GM19438 (cell line): ENCODE measurements at regions not wholly inside any gene's neighbourhood (a gene's known extent, or its start where the extent isn't known, plus 50 kb on each side); places are given as distances from the start of the nearest gene placed in this dataset.
"Not testable (repeated sequence)": the region's sequence is repeated elsewhere in the genome, so short reads cannot be mapped to it uniquely, and the experiment has no call there.

Experiments
- ATAC-seq: cut with Tn5 transposase; IDR thresholded peaks from one replicate; pipeline ENCODE4 v1.9.1; 2021; ENCODE audit warnings: low read depth; ENCODE audit not compliant: unreplicated experiment

DNA sequence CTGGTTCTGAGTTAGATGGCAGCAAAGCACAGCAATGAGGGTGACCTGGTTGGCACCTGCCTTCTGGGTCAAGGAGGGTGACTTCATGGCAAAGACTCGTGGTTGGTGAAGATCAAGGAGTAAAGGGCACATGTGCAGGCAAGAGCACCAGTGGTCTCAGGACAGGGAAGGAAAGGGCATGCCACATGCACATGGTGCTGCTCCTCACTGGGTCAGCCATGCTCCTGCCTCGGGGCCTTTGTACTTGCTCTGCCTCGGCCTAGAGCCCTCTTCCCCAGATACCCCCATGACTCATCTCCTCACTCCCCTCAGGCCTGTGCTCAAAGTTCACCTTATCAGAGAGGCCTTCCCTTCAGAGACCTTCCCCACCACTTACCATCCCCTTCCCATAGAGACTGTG is 106.7 kb upstream of the KDM7A start:
- no peak for ATAC-seq

DNA sequence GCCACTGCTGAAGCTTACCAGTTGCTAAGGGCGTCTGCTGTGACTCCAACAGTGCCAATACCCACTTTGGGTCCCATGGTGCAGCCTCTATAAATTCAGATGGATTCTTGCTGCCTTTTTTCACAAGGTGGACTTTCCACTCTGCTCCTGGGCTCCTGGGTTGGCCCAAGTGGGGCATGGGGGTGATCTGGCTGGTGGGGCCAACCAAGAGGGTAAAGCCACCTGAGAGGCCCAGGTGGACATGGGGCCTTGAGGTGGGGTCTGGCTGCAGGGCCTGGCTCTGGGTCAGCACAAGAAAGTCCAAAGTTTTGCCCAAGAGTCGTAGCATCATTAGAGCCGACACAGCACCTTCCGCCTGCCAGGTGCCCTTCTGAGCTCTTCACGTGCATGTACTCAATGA is 105.2 kb upstream of the KDM7A start:
- ATAC-seq = no peak

DNA sequence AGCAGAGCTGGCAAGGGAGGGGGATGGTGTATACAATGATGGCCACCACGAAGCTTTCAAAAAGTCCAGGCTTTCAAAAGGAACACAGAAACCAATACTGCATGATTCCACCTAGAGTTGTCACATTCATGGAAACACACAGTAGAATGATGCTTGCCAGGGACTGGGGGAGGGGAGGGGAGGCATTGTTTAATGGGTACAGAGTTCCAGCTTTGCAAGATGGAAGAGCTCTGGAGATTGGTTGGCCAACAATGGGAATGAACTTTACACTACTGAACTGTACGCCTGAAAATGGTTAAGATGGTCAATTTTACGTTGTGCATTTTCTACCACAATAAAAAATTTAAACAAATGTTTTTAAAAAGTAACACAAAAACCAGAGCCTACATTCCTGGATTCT is 104.5 kb upstream of the KDM7A start:
- no peak for ATAC-seq

DNA sequence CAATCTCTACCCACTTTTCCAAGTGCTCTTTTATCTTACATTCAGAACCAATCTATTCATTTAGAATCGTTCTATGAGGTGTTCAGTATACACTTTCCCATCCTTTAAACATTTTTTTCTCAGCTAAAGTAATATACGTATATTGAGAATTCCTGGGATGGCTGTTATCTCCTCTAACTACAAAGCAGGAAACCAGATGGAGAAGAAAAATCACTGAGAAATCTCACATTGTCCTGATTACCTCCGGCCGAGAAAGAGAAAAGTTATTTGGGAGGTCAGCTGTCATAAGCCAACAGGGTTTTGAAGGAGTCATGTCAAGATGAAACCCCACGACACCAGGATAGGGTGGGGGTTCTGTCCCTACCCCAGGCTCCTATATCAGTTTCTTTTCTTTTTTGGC is 99.2 kb upstream of the KDM7A start:
- ATAC-seq = no peak

DNA sequence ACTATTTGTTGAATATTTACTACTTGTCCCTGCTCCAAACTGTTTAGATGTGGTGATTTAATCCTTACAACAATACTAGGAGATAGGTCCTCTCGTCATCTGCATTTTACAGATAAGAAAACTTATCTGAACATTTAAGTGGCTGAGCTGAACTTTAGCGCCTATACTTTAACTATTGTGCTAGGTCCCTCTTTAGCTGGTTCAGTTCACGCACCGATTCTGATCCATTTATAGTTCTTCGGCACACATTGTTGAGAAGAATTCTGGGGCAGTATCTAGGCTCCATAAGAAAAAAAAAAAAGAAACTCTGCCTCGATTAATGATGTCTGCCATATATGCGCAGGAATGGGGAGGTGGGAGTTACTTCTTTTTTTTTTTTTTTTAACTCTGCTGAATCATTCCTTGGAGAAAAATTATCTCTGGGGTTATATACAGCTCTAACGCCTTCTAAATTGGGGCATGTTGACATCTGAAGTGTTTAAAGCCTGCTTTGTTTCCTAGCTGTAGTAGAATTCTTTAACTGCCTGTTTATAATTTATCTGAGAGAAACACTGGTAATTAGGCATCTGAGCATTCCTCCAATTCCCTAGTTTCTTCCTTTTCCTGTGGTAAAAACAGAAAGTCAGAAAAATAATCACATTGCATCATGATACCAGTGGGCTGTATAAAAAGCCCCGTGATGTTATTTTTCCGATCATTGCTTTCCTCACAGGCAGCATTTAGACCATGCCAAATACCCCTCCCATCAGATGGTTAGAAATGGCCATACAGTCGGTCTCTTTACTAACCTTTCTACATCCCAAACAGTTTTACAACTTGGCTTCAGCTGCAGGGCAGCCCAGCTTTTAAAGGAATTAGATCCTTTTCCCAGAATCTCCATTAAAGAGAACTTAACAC is 98.5 kb upstream of the KDM7A start:
- no peak for ATAC-seq

DNA sequence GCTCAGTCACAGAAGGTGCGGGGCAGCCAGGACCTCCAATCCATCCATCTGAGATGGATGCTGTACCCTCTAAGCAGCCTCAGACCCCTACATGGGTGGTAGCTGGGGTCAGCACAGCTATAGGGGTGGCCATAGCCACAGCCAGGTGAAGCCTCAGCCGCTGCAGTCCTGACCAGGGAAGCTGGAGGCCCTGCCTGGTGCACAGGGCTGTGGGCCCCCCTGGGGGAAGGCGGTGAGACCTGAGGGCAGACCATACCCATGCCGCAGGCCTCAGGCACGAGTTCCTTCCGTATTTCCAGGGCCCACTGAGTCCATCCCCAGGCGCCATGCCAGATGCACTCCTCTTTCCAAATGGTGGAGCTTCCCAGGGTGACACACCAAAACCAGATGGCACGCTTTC is 96.6 kb upstream of the KDM7A start:
- no peak for ATAC-seq

DNA sequence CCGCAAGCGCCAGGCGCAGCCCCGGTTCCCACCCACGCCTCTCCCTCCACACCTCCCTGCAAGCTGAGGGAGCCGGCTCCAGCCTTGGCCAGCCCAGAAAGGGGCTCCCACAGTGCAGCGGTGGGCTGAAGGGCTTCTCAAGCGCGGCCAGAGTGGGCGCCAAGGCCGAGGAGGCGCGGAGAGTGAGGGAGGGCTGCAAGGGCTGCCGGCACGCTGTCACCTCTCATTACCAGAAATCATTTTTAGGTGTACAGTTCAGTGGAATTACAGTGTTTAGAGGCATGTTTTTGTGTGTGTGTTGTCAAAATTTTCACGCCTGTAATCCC is 94.8 kb upstream of the KDM7A start:
- ATAC-seq = not testable (repeated sequence)

DNA sequence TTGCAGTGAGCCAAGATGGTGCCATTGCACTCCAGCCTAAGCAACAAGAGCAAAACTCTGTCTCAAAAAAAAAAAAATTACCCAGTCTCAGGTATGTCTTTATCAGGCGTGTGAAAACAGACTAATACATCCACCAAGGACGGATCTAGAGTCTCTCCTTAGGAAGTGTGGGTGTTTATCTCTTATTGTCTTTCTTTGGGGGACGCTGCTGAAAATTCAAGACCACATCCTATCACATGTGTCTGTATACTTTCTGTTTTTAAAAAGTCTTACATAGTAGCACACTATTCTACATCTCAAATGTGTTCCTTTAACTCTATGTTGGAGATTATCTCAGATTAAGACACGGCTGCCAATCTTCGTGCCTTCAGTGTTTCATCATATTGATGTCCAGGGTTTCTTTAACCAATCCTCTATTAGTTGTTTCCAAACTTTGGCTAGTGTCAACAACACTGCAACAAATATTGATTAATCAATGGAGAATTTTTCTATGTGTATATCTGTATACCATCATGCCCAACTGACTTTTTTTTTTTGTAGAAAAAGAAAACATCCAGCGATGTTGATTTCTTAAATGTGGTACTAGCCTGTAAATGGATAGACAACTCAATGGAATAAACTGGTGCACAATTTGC is 92.3 kb upstream of the KDM7A start:
- ATAC-seq = no peak

DNA sequence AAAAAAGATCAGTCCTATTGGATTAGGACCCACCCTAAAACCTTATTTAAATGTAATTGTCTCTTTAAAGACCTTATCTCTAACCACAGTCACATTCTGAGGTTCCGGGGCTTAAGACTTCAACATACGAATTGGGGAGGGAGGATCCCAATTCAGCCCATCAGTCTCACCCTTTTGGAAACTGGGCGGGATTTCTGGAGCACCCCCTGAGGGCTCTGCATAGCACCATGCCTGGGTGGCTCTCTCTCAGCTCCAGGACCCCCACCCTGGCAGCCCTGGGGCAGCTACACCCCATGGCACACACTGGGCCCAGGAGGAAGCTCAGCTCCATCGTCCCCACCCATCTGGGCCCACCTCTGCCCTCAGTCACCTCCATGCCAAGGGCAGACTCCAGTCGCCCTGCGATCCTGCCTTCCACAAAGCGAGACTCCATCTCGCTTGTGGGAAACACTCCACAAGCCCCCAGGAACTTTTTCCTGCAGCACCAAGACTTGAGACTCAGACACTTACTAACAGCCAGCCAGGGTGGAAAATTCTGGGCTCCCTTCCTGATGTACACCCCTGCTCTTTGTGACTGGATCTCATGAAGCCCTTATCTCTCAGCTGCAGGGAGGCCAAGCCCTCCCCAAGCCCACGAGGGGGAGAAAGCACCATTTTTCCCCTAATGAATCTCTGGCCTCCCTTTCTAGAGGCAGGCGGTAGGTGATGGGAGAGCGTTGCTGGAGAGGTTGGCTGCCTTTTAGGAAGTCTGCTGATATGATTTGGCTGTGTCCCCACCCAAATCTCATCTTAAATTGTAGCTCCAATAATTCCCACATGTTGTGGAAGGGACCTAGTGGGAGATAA is 90.8 kb upstream of the KDM7A start:
- ATAC-seq = no peak

DNA sequence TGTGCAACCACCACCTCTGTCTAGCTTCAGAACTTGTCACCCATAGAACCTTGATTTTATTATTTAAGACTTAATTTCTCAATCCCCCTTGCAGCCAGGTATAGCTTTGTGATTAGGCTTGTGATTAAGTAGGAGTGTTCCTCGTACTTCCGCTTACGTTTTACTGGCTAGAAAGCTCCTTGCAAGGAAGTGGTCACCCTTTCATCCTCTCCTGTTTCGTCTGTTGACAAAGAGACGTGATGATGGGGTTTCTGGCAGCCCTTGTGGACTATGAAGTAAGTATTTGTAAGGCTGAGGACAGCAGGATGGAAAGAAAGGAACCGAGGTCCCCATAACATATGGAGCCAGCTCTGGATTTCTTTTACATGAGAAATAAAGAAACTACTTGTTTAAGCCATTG is 86.5 kb upstream of the KDM7A start:
- ATAC-seq = no peak

DNA sequence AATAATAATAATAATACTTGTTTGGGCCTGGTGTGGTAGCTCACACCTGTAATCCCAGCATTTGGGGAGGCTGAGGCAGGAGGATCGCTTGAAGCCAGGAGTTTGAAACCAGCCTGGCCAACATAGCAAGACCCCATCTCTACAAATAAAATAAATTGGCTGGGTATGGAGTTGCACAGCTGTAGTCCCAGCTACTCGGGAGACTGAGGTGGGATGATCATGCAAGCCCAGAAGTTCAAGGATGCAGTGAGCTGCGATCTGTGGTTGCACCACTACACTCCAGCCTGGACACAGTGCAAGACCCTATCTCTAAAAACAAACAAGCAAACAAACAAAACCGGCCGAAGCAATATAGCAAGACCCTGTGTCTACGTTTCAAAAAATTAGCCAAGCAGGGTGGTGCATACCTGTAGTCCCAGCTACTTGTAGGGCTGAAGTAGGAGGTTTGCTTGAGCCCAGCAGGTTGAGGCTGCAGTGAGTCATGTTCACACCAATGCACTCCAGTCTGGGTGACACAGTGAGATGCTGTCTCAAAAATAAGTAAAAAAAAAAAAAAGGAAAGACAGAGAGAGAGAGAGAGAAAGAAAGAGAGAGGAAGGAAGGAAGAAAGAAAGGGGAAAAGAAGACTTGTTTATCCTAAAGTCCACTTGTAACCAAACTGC is 85.6 kb upstream of the KDM7A start:
- no peak for ATAC-seq

DNA sequence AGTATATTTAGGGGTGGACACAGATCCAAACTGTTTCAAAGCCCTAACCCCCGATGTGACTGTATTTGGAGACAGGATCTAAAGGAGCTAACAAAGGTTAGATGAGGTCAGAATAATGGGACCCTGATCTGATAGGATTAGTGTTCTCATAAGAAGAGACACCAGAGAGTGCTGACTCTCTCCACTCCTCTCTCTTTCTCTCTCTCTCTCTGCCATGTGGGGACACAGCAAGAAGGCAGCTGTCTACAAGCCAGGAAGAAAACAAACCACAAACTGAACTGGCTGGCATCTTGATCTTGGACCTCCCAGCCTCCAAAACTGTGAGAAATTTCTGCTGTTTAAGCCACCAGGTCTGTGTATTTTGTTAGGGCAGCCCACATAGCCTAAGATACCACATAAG is 84.7 kb upstream of the KDM7A start:
- ATAC-seq = no peak

DNA sequence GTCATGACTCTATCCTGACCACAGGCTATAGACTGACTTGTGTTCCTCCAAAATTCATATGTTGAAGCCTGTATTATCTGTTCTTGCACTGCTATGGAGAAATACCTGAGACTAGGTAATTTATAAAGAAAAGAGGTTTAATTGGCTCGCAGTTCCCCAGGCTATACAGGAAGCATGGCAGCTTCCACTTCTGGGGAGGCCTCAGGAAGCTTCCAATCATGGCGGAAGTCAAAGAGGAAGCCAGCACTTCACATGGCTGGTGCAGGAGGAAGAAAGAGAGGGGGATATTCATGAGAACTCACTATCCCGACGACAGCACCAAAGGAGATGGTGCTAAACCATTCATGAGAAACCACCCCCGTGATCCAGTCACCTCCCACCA is 84.3 kb upstream of the KDM7A start:
- ATAC-seq = no peak

DNA sequence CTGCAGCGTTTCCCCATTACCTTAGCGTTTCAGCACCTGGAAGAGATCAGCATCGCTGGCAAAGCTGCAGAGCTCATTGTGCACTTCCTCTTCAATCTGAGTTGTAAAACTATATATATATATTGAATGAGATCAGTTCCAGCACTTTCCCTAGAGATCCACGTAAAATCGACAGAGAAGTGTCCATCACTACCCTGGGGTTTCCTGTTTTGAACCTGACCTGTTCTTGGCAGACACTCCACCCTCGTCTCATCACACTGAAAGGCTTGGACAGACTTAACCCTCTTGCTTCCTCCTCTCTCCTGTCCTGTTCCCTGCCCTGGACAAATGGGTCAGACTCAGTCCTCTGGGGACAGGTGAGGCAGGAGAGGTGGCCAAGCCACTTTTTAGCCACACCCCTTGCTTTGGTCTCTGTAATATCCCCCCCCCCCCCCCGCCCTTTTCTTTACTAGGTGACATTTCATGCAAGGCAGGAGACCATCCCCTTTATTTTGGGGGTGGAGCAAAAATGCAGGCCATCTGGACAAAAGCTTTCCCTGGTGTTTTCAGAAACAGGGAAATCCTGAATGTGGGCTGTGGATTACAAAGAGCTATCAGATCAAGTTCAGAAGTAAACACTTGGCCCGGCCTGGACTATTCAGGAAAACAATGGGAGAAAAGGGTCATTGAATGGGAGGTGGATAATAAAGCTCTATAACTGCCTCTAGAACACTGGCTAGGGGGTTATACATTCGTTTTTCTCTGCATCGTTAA is 83.7 kb upstream of the KDM7A start:
- no peak for ATAC-seq

DNA sequence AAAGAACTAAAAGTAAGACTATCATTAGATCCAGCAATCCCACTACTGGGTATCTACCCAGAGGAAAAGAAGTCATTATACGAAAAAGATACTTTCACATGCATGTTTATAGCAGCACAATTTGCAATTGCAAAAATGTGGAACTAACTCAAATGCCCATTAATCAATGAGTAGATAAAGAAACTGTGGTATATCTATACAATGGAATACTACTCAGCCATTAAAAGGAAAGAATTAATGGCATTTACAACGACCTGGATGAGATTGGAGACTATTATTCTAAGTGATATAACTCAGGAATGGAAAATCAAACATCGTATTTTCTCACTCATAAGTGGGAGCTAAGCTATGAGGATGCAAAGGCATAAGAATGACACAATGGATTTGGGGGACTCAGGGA is 80.5 kb upstream of the KDM7A start:
- not testable (repeated sequence) for ATAC-seq

DNA sequence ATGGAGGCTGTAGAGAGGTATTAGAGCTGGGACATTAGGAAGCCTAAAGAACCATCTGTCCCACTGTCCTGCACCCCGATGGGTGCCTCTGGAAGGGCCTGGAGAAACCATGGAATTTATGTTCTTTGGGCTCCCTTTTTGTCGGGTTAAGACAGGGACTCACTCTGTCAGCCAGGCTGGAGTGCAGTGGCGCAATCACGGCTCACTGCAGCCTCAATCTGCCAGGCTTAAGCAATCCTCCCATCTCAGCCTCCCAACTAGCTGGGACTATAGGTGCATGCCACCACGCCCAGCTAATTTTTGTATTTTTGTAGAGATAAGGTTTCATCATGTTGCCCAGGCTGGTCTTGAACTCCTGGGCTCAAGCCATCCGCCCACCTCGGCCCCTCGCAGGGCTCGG is 78.2 kb upstream of the KDM7A start:
- ATAC-seq = not testable (repeated sequence)

DNA sequence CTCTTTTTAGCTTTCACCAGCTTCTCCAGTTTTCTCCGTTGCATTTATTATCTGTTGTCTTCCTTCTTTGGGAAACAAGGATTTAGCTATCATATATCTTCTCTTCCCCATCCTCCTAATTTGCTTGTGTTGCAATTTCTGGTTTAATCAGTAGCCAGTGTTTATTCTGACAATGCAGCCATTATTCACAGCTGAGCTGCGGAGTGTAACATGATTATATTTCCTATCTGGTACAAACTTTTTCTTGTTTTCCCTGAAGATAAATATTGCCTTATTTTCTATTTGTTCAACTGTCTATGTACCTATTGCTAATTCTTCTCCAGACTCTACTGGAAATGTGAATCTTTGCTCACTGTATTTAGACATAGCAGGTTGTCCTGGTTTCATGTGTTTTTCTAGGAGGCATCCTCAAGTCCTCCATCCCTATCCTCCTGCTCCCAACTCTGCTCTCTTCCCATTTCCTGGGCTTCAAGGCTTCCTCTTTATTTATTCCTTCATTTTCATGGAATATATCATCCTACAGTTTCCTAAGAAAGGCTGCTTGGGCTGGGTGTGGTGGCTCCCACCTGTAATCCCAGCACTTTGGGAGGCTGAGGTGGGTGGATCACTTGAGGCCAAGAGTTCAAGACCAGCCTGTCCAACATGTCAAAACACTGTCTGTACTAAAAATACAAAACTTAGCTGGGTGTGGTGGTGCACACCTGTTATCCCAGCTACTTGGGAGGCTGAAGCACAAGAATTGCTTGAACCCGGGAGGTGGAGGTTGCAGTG is 72.4 kb upstream of the KDM7A start:
- ATAC-seq = no peak

DNA sequence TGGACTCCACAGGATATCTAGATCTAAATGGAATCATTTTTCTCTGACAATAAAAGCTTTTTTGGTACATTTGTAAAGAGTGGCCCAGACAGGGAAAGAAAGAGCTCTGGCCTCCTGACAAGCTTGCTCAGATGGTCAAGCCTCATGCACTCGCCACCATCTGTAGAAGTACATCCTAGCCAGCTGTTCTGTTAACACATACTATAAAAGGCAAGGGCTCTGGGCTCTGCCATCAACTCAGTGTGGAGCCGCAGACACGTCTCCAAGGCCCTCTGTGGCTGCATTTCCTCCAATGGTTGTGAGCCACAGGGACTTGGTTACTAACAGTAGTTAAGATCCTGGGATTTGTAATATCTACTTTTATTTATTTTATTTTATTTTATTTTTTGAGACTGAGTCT is 70.8 kb upstream of the KDM7A start:
- no peak for ATAC-seq

DNA sequence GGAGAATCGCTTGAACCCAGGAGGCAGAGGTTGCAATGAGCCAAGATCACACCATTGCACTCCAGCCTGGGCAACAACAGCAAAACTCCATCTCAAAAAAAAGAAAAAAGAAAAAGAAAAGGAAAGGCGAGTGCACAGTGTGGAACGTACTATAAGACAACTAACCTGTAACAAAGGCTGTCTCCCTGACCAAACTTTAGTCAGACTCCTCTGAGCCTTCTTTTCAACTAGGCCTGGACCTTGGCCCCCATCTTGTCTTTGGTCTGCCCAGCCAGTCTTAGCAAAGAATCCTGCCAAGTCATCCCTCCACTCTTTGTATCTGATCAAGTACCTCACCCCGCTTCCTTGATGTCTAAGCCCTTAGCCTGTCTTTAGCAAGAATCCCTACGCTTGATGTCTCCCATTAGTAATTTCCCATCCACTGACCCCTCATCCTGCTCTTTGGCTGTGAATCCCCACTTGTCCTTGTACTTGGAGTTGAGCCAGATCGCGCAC is 68.9 kb upstream of the KDM7A start:
- no peak for ATAC-seq
